ENCODE measurements at regions not wholly inside any gene's neighbourhood (a gene's known extent, or its start where the extent isn't known, plus 50 kb on each side); places are given as distances from the start of the nearest gene placed in this dataset.

- TF ChIP-seq SPI1 (IDR thresholded peaks at IDR 0.05; ENCODE audit: borderline replicate concordance, low read depth) = no peak
- no peak for TF ChIP-seq CTCF (IDR thresholded peaks at IDR 0.05; ENCODE audit: insufficient read depth, low read length)
- no peak for TF ChIP-seq REST (IDR thresholded peaks at IDR 0.05; ENCODE audit: insufficient replicate concordance, low read depth)
- TF ChIP-seq GABPA (IDR thresholded peaks at IDR 0.05; ENCODE audit: low read depth) = no peak
- no peak for TF ChIP-seq POLR2AphosphoS5 (IDR thresholded peaks at IDR 0.05; ENCODE audit: low read depth)
- H3K27me3 ChIP-seq (ENCODE audit: insufficient read depth, poor library complexity, severe bottlenecking) = no peaks in the 10 kb centered on the region
- no peak overlapping the region for H3K27ac ChIP-seq (replicated peaks)
- DNase-seq (ENCODE audit: low read depth in 1 of 2, low spot score in 1 of 2) = no peak
- no peak overlapping the region for H3K4me3 ChIP-seq (replicated peaks; ENCODE audit: insufficient read depth, low read length)
Measured at GRCh38 chr18:75678627-75679026, 251.1 kb upstream of the SMIM21 start.

GRCh38 chr18:75677696-75678455 lies 250.4 kb upstream of the SMIM21 start:
- DNase-seq (ENCODE audit: low read depth in 1 of 2, low spot score in 1 of 2) = no peak
- Histone ChIP-seq H3K27ac (replicated peaks) (no peak overlapping the region), H3K27me3 (ENCODE audit: insufficient read depth, poor library complexity, severe bottlenecking) (no peaks in the 10 kb centered on the region), H3K4me3 (replicated peaks; ENCODE audit: insufficient read depth, low read length) (no peak overlapping the region)
- no peak for TF ChIP-seq CTCF (IDR thresholded peaks at IDR 0.05; ENCODE audit: insufficient read depth, low read length)
- TF ChIP-seq GABPA (IDR thresholded peaks at IDR 0.05; ENCODE audit: low read depth) = no peak
- no peak for TF ChIP-seq POLR2AphosphoS5 (IDR thresholded peaks at IDR 0.05; ENCODE audit: low read depth)
- no peak for TF ChIP-seq REST (IDR thresholded peaks at IDR 0.05; ENCODE audit: insufficient replicate concordance, low read depth)
- no peak for TF ChIP-seq SPI1 (IDR thresholded peaks at IDR 0.05; ENCODE audit: borderline replicate concordance, low read depth)

GRCh38 chr18:75660932-75661331 lies 233.4 kb upstream of the SMIM21 start:
- no peaks in the 10 kb centered on the region for H3K27me3 ChIP-seq (ENCODE audit: insufficient read depth, poor library complexity, severe bottlenecking)
- H3K4me3 ChIP-seq (replicated peaks; ENCODE audit: insufficient read depth, low read length) = no peak overlapping the region
- DNase-seq (ENCODE audit: low read depth in 1 of 2, low spot score in 1 of 2) = no peak
- H3K27ac ChIP-seq (replicated peaks) = no peak overlapping the region
- TF ChIP-seq POLR2AphosphoS5 (IDR thresholded peaks at IDR 0.05; ENCODE audit: low read depth) (no peak), CTCF (IDR thresholded peaks at IDR 0.05; ENCODE audit: insufficient read depth, low read length) (no peak), SPI1 (IDR thresholded peaks at IDR 0.05; ENCODE audit: borderline replicate concordance, low read depth) (no peak), REST (IDR thresholded peaks at IDR 0.05; ENCODE audit: insufficient replicate concordance, low read depth) (no peak), GABPA (IDR thresholded peaks at IDR 0.05; ENCODE audit: low read depth) (no peak)

Measured in HL-60 (cell line).